ENCODE measurements at regions not wholly inside any gene's neighbourhood (a gene's known extent, or its start where the extent isn't known, plus 50 kb on each side); places are given as distances from the start of the nearest gene placed in this dataset.

- Histone ChIP-seq H3K18ac (ENCODE audit: extremely low read depth, low read length) (no peak overlapping the region), H2BK5ac (ENCODE audit: low read depth, low read length) (no peak overlapping the region), H2AFZ (ENCODE audit: low read length) (no peak overlapping the region; the same call in 1 of the 2 replicates), H3K4me2 (ENCODE audit: insufficient read depth in 1 of 2, low read depth in 2 of 2, low read length in 2 of 2) (no peak overlapping the region), H3K56ac (replicated peaks; ENCODE audit: insufficient read length, low read depth, low read length) (no peak overlapping the region), H2BK15ac (ENCODE audit: low read length) (no peak overlapping the region), H3K23me2 (ENCODE audit: low read depth, low read length) (no peaks in the 10 kb centered on the region), H3K14ac (ENCODE audit: insufficient read length) (no peak overlapping the region), H4K20me1 (replicated peaks in 1 of 2; ENCODE audit: control insufficient read depth in 1 of 2, insufficient read depth in 2 of 2, low read length in 2 of 2) (no peaks in the 10 kb centered on the region), H2BK120ac (replicated peaks; ENCODE audit: low read depth, low read length) (no peak overlapping the region), H3K4me1 (replicated peaks in 1 of 4; ENCODE audit: control insufficient read depth in 3 of 4, insufficient read depth in 4 of 4, low read length in 3 of 4) (no peaks in the 10 kb centered on the region), H3K79me1 (ENCODE audit: low read depth, low read length) (no peaks in the 10 kb centered on the region), H2BK12ac (ENCODE audit: low read depth, low read length) (no peak overlapping the region), H2BK20ac (ENCODE audit: low read length) (no peak overlapping the region), H4K91ac (replicated peaks; ENCODE audit: insufficient read length, low read length) (no peak overlapping the region), H3K36me3 (ENCODE audit: control insufficient read depth in 2 of 4, insufficient read depth in 4 of 4, low read length in 3 of 4) (no peaks in the 10 kb centered on the region), H3K27me3 (replicated peaks in 1 of 4; ENCODE audit: control insufficient read depth in 3 of 4, extremely low read depth in 1 of 4, insufficient read depth in 3 of 4, low read length in 3 of 4) (no peaks in the 10 kb centered on the region), H4K5ac (ENCODE audit: insufficient read length, low read depth, low read length) (no peak overlapping the region), H3K4me3 (ENCODE audit: extremely low read depth in 1 of 4, insufficient read depth in 2 of 4, low read depth in 3 of 4, low read length in 4 of 4) (no peak overlapping the region), H3K27ac (ENCODE audit: low read depth, low read length) (no peak overlapping the region), H3K9ac (replicated peaks in 1 of 4; ENCODE audit: extremely low read depth in 1 of 4, low read depth in 3 of 4, low read length in 3 of 4) (no peak overlapping the region), H4K8ac (ENCODE audit: extremely low read depth, insufficient read depth, low read length) (no peak overlapping the region), H3K79me2 (ENCODE audit: control insufficient read depth in 1 of 2, insufficient read depth in 2 of 2, low read length in 2 of 2) (no peaks in the 10 kb centered on the region), H3K23ac (ENCODE audit: insufficient read length) (no peak overlapping the region), H2AK5ac (ENCODE audit: low read depth, low read length) (no peak overlapping the region), H3K4ac (replicated peaks; ENCODE audit: insufficient read length, low read depth, low read length) (no peak overlapping the region), H3K9me3 (ENCODE audit: insufficient read depth in 2 of 2, low read depth in 1 of 2, low read length in 1 of 2) (no peaks in the 10 kb centered on the region)
- 33% methylated on average over 4 of the region's 4 CpGs; no CpG with 5 or more reads in 1 of the 2 experiments for WGBS, 2 experiments (ENCODE audit: extremely low coverage in 1 of 2, insufficient coverage in 1 of 2, insufficient read length in 1 of 2, insufficient replicate concordance in 2 of 2, low coverage in 1 of 2, low lambda C conversion rate in 2 of 2, missing lambda C conversion rate in 1 of 2)
- DNase-seq (ENCODE audit: low read depth in 1 of 2, low spot score in 2 of 2): no peak
- no peak for TF ChIP-seq ATF2 (IDR thresholded peaks at IDR 0.05; ENCODE audit: low read length)
- peak; percentile 75 for TF ChIP-seq RAD21 (IDR thresholded peaks at IDR 0.05 in 1 of 2, conservative IDR thresholded peaks at IDR 0.05 in 1 of 2; ENCODE audit: low read depth in 2 of 2, low read length in 2 of 2)
- peak in 2 of 3 experiments; percentile 75; a peak in 3 of 4 replicates for TF ChIP-seq CTCF (IDR thresholded peaks at IDR 0.05; ENCODE audit: control extremely low read depth in 1 of 3, insufficient read depth in 1 of 3, low read depth in 1 of 3, low read length in 3 of 3)
- FAIRE-seq: peak; percentile 87
- CTCF ChIA-PET (ENCODE audit: partially characterized antibody): interaction anchor here (0.6 to 4.7 kb wide), 33 partner anchors 9 to 271 kb away, joined by 3 to 39 read pairs (median 4); no protein-coding TSS in a partner anchor
- POLR2A ChIA-PET (ENCODE audit: partially characterized antibody): no interaction called here
Measured at GRCh38 chr14:21917699-21918436, 244.2 kb upstream of the OR4E1 start.
